ENCODE measurements at regions not wholly inside any gene's neighbourhood (a gene's known extent, or its start where the extent isn't known, plus 50 kb on each side); places are given as distances from the start of the nearest gene placed in this dataset.

- no peaks in the 10 kb centered on the region for H3K4me1 ChIP-seq
- H3K27me3 ChIP-seq, result no peaks in the 10 kb centered on the region
- no peak for TF ChIP-seq CTCF (IDR thresholded peaks at IDR 0.05)
- H3K27ac ChIP-seq, result no peak overlapping the region
- H3K36me3 ChIP-seq, result no peaks in the 10 kb centered on the region
- H3K4me3 ChIP-seq, result no peak overlapping the region
- H3K9me3 ChIP-seq, result no peaks in the 10 kb centered on the region
- DNase-seq (ENCODE audit: low spot score), result no peak
These were observed 69.8 kb upstream of the ATP5PO start for GRCh38 chr21:33985117-33986050.

GRCh38 chr21:33984021-33984481, 68.4 kb upstream of the ATP5PO start:
- Histone ChIP-seq H3K27ac (no peak overlapping the region), H3K9me3 (no peaks in the 10 kb centered on the region), H3K4me3 (no peak overlapping the region), H3K4me1 (no peaks in the 10 kb centered on the region), H3K36me3 (no peaks in the 10 kb centered on the region), H3K27me3 (no peaks in the 10 kb centered on the region)
- no peak for TF ChIP-seq CTCF (IDR thresholded peaks at IDR 0.05)
- DNase-seq (ENCODE audit: low spot score), result no peak

- H3K27me3 ChIP-seq, result no peaks in the 10 kb centered on the region
- TF ChIP-seq CTCF (IDR thresholded peaks at IDR 0.05), result no peak
- peak; percentile 66 for DNase-seq (ENCODE audit: low spot score)
- H3K4me1 ChIP-seq, result peaks cover 0 to 15% of the 10 kb centered on the region in 2 donors
- no peaks in the 10 kb centered on the region for H3K9me3 ChIP-seq
- H3K36me3 ChIP-seq, result no peaks in the 10 kb centered on the region
- H3K27ac ChIP-seq, result no peak overlapping the region
- H3K4me3 ChIP-seq, result no peak overlapping the region
These were observed 65.9 kb upstream of the ATP5PO start for GRCh38 chr21:33981391-33982101.

- Histone ChIP-seq H3K9me3 (no peaks in the 10 kb centered on the region), H3K4me3 (no peak overlapping the region), H3K4me1 (peaks cover 0 to 26% of the 10 kb centered on the region in 2 donors), H3K36me3 (no peaks in the 10 kb centered on the region), H3K27me3 (no peaks in the 10 kb centered on the region), H3K27ac (no peak overlapping the region)
- no peak for DNase-seq (ENCODE audit: low spot score)
- no peak for TF ChIP-seq CTCF (IDR thresholded peaks at IDR 0.05)
These were observed 64.8 kb upstream of the ATP5PO start for GRCh38 chr21:33980276-33980916.

GRCh38 chr21:33978585-33978984, 63.0 kb upstream of the ATP5PO start:
- Histone ChIP-seq H3K4me1 (peaks cover 0 to 27% of the 10 kb centered on the region in 2 donors), H3K27me3 (no peaks in the 10 kb centered on the region), H3K9me3 (no peaks in the 10 kb centered on the region), H3K36me3 (no peaks in the 10 kb centered on the region), H3K27ac (no peak overlapping the region), H3K4me3 (no peak overlapping the region)
- DNase-seq (ENCODE audit: low spot score), result no peak
- TF ChIP-seq CTCF (IDR thresholded peaks at IDR 0.05), result no peak

All from right atrium auricular region (tissue), 2 donors.